ENCODE measurements at regions not wholly inside any gene's neighbourhood (a gene's known extent, or its start where the extent isn't known, plus 50 kb on each side); places are given as distances from the start of the nearest gene placed in this dataset.

GRCh38 chr12:74334780-74335179 is 202.9 kb upstream of the ATXN7L3B start:
- TF ChIP-seq CTCF (optimal IDR thresholded peaks at IDR 0.05 in 1 of 3, IDR thresholded peaks at IDR 0.05 in 1 of 3, conservative IDR thresholded peaks at IDR 0.05 in 1 of 3; ENCODE audit: extremely low read depth in 1 of 3, insufficient read depth in 2 of 3, low read length in 3 of 3) = no peak
- TF ChIP-seq EZH2 (IDR thresholded peaks at IDR 0.05; ENCODE audit: low read length) = no peak

Data from keratinocyte (primary cell).